Keratinocyte (primary cell): ENCODE measurements at regions not wholly inside any gene's neighbourhood (a gene's known extent, or its start where the extent isn't known, plus 50 kb on each side); places are given as distances from the start of the nearest gene placed in this dataset.

Experiments used
- EZH2 ChIP-seq: IDR thresholded peaks from one replicate; pipeline ENCODE4 v1.6.1; 2012; ENCODE audit warnings: inconsistent platforms, mild to moderate bottlenecking, low read length, moderate library complexity
- TF ChIP-seq, protein P1 (sequence below), 3 experiments: IDR thresholded peaks in 1 of 3; conservative IDR thresholded peaks in 1 of 3; optimal IDR thresholded peaks in 1 of 3; 2 replicates in 2 of 3; 3 replicates in 1 of 3; pipeline versions ENCODE3 to v1.5.1; 2011; ENCODE audit warnings: low read length in 3 of 3, mild to moderate bottlenecking in 3 of 3, moderate library complexity in 2 of 3, control low read depth in 1 of 3, inconsistent platforms in 1 of 3; ENCODE audit not compliant: insufficient read depth in 2 of 3; ENCODE audit errors: extremely low read depth in 1 of 3

DNA sequence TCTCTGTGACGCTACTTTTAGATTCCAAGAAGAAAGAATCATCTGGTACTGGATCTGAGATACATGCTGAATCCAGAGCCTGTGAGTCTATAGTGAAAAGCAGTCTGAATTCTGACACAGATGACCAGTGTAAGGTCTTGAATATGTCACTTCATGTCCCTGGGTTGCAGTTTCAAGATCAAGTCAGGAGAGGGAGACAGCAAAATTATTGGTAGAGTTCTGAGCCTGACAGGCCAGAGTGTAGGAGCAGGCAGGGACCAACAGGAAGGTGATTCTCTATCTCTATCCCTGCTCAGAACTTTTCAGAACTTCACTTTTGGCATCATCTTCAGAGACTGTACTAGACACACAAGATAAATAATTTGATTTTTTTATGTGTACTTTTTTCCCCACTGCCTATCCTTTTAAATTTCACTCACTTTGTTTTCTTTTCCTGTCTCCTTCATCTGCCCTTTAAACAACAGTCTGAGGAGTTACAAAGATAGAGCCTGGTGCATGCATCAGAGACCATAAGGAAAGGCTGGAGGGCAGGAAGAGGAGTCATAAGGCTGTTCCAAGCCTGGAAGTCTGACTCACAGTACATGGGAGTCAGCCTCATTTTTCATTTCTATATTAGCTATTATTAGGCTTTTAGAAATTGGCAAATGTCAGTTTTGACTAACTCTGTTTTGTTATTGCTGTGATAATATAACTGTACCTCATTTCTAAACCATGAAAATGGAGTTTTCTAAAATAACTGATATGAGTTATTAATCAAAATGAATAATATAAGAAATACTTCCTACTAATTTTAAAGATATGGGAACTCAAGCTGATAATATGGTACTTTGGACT, 120.2 kb upstream of the TMEM229A start:
- TF ChIP-seq, protein P1, sequence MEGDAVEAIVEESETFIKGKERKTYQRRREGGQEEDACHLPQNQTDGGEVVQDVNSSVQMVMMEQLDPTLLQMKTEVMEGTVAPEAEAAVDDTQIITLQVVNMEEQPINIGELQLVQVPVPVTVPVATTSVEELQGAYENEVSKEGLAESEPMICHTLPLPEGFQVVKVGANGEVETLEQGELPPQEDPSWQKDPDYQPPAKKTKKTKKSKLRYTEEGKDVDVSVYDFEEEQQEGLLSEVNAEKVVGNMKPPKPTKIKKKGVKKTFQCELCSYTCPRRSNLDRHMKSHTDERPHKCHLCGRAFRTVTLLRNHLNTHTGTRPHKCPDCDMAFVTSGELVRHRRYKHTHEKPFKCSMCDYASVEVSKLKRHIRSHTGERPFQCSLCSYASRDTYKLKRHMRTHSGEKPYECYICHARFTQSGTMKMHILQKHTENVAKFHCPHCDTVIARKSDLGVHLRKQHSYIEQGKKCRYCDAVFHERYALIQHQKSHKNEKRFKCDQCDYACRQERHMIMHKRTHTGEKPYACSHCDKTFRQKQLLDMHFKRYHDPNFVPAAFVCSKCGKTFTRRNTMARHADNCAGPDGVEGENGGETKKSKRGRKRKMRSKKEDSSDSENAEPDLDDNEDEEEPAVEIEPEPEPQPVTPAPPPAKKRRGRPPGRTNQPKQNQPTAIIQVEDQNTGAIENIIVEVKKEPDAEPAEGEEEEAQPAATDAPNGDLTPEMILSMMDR (optimal IDR thresholded peaks at IDR 0.05 in 1 of 3, IDR thresholded peaks at IDR 0.05 in 1 of 3, conservative IDR thresholded peaks at IDR 0.05 in 1 of 3; ENCODE audit: extremely low read depth in 1 of 3, insufficient read depth in 2 of 3, low read length in 3 of 3): peak; percentile 25 to 35 (median 35)
- no peak for TF ChIP-seq EZH2
